Epithelial cell of esophagus (primary cell): ENCODE measurements at regions not wholly inside any gene's neighbourhood (a gene's known extent, or its start where the extent isn't known, plus 50 kb on each side); places are given as distances from the start of the nearest gene placed in this dataset.
"Not testable (repeated sequence)": the region's sequence is repeated elsewhere in the genome, so short reads cannot be mapped to it uniquely, and the experiment has no call there.

Source experiments
- DNase-seq: peaks from one replicate; pipeline ENCODE4 v3.0.0; 2010; ENCODE audit warnings: low read depth
- H3K4me3 ChIP-seq: 2 replicates; pipeline ENCODE4 v1.5.1; 2011; ENCODE audit warnings: mild to moderate bottlenecking, low read length, control low read depth
- TF ChIP-seq, protein P1 (sequence below): IDR thresholded peaks from 2 replicates; pipeline ENCODE4 v1.5.1; 2011; ENCODE audit warnings: low read depth, mild to moderate bottlenecking, low read length, control low read depth, inconsistent platforms; ENCODE audit not compliant: insufficient read depth; ENCODE audit errors: missing control alignments

DNA sequence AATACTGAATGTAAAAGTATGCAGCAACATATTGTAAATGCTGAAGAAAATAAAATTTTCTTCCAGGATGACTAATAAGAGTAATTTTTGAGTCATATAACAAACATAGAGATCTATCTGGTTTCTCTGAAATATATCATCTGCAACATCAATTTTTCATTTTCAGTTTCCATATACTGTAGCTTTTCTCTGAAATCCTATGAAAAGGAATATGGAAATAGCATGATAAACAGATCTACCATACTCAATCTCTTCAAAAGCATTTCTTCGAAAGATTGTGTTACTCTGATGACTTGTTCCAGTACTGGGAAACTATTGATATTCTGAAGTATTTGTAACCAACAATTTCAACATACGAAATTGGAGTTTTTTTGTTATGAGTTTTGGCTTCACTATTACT, 1156.7 kb downstream of the FAM133A start:
- H3K4me3 ChIP-seq: no peak overlapping the region
- TF ChIP-seq, protein P1, sequence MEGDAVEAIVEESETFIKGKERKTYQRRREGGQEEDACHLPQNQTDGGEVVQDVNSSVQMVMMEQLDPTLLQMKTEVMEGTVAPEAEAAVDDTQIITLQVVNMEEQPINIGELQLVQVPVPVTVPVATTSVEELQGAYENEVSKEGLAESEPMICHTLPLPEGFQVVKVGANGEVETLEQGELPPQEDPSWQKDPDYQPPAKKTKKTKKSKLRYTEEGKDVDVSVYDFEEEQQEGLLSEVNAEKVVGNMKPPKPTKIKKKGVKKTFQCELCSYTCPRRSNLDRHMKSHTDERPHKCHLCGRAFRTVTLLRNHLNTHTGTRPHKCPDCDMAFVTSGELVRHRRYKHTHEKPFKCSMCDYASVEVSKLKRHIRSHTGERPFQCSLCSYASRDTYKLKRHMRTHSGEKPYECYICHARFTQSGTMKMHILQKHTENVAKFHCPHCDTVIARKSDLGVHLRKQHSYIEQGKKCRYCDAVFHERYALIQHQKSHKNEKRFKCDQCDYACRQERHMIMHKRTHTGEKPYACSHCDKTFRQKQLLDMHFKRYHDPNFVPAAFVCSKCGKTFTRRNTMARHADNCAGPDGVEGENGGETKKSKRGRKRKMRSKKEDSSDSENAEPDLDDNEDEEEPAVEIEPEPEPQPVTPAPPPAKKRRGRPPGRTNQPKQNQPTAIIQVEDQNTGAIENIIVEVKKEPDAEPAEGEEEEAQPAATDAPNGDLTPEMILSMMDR: no peak
- no peak for DNase-seq

DNA sequence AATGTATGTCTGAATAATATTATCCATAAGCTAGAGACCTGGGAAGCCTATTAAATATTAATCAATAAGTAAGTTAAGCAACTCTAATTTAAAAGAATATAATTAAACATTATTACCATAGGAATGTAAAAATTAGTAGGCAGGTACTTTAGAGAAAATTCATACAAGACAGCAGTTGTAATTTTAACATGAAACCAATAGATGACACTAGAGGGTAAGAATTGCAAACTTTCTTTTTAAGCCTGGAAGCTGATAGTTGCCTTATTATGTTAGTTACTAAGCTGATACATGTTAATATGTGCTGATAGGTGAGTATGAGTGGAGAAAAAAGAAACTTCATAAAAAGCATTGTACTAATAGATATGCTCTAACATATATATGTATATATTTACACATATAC, 1157.4 kb downstream of the FAM133A start:
- no peak overlapping the region for H3K4me3 ChIP-seq
- peak; percentile 13 for DNase-seq
- TF ChIP-seq, protein P1: peak; percentile 26

DNA sequence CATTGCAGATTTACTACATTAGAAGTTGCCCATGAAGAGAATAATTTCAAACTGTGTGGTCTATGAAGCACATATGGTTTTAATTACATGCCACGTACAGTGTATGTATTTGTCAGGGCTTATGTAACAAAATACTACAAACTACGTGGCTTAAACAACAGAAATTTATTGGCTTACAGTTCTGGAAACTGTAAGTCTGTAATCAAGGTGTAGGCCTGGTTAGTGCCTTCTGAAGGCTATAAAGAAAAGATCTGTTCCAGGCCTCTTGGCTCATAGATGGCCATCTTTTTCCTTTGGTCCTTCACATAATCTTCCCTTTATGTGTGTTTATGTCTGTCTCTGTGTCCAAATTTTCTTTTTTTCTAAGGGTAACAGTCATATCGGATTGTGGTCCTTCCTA, 1160.2 kb downstream of the FAM133A start:
- H3K4me3 ChIP-seq: no peak overlapping the region
- TF ChIP-seq, protein P1: no peak
- DNase-seq: no peak

DNA sequence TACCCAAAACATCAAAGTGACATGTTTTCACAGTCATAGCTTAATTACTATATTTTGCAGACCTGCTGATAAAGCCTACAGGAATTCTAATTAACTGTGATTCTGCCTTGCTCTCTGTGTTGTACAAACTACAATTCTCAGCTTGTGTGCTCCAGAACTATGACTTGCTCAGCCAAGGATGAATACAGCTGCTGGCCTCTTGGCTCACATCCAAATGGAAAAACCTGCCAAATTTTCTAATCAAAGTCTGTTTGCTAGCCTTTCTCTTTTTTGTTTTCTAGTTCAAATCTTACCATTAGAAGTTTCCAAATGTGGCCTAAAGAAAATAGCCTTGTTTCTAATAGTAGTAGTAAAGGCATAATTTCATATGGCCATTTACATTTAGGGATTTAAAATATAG, 1176.8 kb downstream of the FAM133A start:
- TF ChIP-seq, protein P1: no peak
- no peak overlapping the region for H3K4me3 ChIP-seq
- DNase-seq: no peak

DNA sequence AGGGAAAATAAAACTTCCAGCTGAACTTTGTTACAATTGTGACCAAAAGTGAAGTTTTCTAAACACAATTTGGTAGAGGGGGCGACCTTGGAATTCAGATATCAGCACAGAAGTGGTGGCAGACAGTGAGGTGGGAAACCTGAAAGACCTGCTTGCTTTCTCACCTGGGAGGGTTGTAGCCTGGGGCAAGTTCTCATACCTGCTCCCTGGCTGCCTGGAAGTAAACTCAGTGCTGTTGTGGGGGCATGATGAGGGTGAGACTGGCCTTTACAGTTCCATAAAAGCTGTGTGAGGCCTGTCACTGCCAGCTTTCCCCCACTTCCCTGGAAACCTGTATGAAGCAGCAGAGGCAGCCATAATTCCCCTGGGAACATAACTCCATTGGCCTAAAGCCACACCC, 1180.2 kb downstream of the FAM133A start:
- DNase-seq: peak; percentile 0
- TF ChIP-seq, protein P1: no peak
- H3K4me3 ChIP-seq: no peak overlapping the region

DNA sequence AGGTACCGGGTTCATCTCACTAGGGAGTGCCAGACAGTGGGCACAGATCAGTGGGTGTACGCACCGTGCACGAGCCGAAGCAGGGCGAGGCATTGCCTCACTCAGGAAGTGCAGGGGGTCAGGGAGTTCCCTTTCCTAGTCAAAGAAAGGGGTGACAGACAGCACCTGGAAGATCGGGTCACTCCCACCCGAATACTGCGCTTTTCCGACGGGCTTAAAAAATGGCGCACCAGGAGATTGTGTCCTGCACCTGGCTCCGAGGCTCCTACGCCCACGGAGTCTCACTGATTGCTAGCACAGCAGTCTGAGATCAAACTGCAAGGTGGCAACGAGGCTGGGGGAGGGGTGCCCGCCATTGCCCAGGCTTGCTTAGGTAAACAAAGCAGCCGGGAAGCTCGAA, 1188.5 kb downstream of the FAM133A start:
- not testable (repeated sequence) for H3K4me3 ChIP-seq, DNase-seq

DNA sequence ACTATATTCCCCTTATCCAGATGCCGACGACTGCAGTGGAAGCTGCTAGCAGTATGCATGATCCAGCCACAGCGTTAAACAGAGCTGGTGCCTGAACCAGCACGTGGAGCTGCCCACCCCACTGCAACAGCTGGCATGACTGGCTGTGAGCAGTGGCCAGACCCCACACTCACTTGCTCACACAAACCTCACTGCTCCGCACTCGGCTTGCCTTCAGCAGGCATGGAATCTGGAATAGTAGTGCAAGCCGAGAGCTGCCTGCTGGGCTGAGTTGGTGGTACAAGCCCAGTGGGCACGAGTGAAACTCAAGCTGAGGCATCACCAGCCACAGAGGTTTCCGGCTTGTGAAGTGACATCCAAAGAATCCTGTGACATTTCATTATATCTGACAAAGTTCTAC, 1197.6 kb downstream of the FAM133A start:
- TF ChIP-seq, protein P1: no peak
- DNase-seq: no peak
- no peak overlapping the region for H3K4me3 ChIP-seq

DNA sequence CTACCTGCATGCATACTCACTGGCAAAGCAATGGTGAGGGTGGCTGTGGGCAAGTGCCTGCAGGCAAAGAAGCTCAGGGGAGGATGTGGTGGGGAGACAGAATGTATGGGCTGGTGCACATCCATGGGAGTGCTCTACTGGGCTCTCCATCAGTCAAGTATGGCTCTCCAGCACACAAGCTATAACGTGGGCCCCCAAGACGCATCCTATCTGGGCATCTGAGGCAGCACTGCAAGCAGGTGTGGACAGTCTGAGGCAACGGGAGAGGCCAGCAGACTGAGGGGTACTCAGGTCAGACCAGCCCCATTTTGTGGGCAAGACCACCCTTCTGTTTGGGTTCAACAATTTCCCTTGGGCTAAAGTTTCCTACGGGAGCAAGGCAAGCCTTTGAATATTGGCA, 1227.8 kb downstream of the FAM133A start:
- TF ChIP-seq, protein P1: no peak
- DNase-seq: no peak
- H3K4me3 ChIP-seq: no peak overlapping the region
